RKO (cell line): ENCODE measurements at regions not wholly inside any gene's neighbourhood (a gene's known extent, or its start where the extent isn't known, plus 50 kb on each side); places are given as distances from the start of the nearest gene placed in this dataset.
A peak's percentile ranks its signal among the peaks of the same experiment; 100 is the strongest.
"Not testable (repeated sequence)": the region's sequence is repeated elsewhere in the genome, so short reads cannot be mapped to it uniquely, and the experiment has no call there.

Experiments
- DNase-seq: peaks from one replicate; pipeline ENCODE4 v3.0.0-alpha.2; 2016; ENCODE audit warnings: low spot score

DNA sequence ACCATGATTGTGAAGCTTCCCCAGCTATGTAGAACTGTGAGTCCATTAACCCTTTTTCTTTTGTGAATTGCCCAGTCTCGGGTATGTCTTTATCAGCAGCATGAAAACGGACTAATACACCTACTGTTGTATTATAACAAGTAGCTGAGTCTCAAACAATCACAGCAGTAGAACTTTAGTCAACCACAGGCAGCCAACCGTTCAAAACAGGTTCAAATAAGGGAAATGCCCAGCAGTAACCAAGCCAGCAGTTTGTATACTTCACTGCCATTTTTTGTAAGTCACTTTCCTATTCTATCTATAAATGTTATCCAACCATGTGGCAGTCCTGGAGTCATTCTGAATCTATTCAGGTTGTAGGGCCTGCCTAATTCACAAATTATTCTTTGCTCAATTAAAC lies 1560.6 kb upstream of the SLC39A10 start:
- DNase-seq: no peak

- no peak for DNase-seq
These were observed 1561.7 kb upstream of the SLC39A10 start for GRCh38 chr2:194095359-194095758.

DNA sequence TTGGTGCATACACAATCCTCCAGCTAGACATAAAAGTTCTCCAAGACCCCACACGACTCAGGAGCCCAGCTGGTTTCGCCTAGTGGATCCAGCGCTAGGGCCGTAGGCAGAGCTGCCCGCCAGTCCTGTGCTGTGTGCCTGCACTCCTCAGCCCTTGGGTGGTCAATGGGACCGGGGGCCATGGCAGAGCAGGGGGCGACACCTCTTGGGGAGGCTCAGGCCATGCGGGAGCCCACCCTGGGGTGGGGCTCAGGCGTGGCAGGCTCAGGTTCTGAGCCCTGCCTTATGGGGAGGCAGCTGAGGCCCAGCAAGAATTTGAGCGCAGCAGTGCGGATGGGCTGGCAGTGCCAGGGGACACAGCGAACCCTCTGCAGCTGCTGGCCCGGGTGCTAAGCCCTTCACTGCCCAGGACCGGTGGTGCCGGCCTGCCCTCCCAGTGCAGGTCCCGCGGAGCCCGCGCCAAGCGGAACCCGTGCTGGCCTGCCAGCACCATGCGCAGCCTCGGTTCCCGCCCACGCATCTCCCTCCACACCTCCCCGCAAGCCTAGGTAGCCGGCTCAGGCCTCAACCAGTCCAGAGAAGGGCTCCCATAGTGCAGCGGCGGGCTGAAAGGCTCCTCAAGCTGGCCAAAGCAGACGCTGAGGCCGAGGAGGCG lies 1566.6 kb upstream of the SLC39A10 start:
- DNase-seq: no peak

GRCh38 chr2:194087089-194087958 lies 1569.7 kb upstream of the SLC39A10 start:
- no peak for DNase-seq

DNA sequence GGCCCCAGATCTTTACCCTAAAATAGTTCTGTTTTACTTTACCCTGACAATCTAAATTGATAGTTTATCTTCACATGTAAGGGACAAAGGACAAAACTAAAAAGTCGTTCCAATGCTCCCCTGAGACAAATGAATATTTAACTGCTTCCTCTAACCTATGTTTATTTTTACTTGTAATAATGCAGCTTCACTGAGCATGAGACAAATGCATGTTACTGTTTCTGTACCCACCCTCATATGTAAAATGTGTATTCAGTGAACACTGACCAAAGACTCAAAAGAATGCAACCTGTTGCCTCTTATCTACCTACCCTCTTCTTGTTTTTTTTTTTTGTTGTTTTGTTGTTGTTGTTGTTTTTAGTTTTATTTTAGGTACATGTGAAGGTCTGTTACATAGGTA lies 1570.9 kb upstream of the SLC39A10 start:
- no peak for DNase-seq

GRCh38 chr2:194079989-194080388 lies 1577.0 kb upstream of the SLC39A10 start:
- DNase-seq: no peak

DNA sequence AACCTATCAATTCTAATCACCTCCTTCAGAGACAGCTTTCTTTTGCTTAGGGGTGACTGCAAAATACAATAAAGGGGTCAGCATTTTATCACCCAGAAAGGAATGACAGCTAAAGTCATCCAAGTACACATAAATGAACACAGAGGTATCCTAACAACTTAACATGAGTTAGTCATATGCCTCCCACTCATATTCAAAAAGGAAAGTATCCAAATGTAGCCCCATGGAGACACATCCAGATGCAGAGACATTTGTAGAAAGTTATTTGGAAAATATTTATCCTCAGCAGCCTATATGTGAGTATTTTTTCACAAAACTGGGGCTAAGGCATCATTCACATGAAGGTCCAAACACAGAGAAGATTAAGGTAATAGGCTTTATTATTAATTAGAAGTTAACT lies 1579.7 kb upstream of the SLC39A10 start:
- DNase-seq: no peak

GRCh38 chr2:194062401-194062800 lies 1594.6 kb upstream of the SLC39A10 start:
- DNase-seq: no peak

DNA sequence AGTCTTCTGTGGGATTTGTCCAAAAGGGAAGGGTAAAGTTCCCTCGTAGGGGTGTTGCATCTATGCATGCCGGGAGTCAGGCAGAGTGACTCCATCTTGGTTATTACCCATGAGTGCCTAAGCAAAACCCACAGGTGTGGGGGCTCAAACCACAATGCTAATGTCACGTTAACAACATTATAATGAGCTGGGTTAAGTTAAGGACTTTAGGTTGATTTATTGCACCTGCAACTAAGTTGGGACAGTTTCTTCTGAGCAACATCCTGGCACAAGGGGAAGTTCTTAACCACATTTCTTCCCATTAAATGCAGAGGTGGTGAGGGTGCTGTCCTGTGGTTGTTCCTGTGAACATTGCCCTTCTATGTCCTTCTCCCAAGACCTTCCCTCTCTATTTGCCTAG lies 1596.8 kb upstream of the SLC39A10 start:
- DNase-seq: no peak

DNA sequence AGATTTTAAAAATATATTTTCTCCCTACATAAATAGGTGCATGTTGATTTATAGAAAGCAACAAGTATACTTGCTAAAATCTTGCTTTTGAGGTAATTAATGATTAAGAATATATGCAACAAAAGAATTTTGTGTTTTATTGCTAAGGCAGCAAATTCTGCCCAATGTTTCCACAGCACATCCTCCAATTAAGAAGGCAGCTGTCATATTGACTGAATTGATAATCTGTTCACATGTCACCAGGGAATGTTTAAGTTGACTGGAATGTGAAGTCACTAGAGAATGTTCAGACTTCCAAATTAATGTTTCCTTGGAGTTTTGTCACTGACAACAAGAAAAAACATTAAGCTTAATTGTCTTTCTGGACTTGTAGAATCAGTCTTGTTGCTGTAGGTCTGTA lies 1602.7 kb upstream of the SLC39A10 start:
- no peak for DNase-seq

DNA sequence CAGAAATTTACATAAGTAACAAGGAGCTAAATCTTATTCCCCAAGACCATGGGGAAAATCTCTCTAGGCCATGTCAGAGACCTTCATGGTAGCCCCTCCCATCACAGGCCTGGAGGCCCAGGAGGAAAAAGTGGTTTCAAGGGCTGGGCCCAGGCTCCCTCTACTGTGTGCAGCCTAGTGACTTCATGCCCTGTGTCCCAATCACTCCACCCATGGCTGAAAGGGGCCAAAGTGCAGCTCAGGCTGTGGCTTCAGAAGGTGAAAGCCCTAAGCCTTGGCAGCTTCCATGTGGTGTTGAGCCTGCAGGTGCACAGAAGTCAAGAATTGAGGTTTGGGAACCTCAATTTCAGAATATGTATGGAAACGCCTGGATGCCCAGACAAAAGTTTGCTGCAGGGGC lies 1612.7 kb upstream of the SLC39A10 start:
- DNase-seq: no peak

DNA sequence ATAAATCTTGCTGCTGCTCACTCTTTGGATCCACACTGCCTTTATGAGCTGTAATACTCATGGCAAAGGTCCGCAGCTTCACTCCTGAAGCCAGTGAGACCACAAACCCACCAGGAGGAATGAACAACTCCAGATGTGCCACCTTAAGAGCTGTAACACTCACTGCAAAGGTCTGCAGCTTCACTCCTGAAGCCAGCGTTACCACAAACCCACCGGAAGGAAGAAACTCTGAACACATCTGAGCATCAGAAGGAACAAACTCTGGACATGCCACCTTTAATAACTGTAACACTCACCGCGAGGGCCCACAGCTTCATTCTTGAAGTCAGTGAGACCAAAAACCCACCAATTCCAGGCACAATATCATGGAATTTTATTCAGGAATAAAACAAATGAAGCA lies 1635.9 kb upstream of the SLC39A10 start:
- not testable (repeated sequence) for DNase-seq

- DNase-seq: no peak
These were observed 1636.9 kb upstream of the SLC39A10 start for GRCh38 chr2:194020155-194020554.

DNA sequence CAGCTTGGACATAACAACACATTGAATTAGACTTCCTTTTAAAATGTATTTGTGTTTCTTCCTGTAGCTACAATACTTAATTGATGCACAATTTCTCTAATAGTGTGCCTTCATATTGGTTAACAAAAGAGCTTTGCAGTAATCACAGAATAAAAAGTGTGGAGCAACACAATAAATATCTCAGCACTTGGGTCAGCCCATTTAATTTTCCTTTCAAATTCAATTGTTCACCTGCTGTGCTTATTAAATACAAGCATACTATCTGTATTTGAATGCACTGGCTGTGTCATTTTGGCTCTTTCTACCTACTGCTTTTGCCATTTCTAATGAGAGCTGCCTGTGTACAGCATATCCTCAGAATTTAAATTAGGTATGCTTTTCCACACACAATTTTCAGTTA lies 1641.3 kb upstream of the SLC39A10 start:
- no peak for DNase-seq

GRCh38 chr2:194014639-194015038 lies 1642.4 kb upstream of the SLC39A10 start:
- no peak for DNase-seq

- DNase-seq: peak; percentile 11
These were observed 1652.3 kb upstream of the SLC39A10 start for GRCh38 chr2:194004590-194005206.

- peak; percentile 49 for DNase-seq
These were observed 1653.1 kb upstream of the SLC39A10 start for GRCh38 chr2:194003911-194004310.

DNA sequence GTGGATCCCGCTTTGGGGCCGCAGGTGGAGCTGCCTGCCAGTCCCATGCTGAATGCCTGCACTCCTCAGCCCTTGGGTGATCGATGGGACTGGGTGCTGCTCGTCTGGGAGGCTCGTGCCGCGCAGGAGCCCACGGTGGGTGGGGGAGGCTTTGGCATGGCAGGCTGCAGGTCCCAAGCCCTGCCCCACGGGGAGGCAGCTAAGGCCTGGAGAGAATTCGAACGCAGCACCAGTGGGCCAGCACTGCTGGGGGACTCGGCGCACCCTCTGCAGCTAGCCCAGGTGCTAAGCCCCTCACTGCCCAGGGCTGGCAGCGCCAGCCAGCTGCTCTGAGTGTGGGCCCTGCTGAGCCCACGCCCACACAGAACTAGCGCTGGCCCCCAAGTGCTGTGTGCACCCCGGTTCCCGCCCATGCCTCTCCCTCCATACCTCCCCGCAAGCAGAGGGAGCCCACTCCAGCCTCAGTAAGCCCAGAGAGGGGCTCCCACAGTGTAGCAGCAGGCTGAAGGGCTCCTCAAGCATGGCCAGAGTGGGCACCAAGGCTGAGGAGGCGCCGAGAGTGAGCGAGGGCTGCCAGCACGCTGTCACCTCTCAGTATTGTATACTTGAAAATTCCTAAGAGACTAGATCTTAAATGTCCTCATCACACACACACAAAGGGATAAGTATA lies 1654.2 kb upstream of the SLC39A10 start:
- no peak for DNase-seq

- no peak for DNase-seq
These were observed 1666.2 kb upstream of the SLC39A10 start for GRCh38 chr2:193990868-193991267.

DNA sequence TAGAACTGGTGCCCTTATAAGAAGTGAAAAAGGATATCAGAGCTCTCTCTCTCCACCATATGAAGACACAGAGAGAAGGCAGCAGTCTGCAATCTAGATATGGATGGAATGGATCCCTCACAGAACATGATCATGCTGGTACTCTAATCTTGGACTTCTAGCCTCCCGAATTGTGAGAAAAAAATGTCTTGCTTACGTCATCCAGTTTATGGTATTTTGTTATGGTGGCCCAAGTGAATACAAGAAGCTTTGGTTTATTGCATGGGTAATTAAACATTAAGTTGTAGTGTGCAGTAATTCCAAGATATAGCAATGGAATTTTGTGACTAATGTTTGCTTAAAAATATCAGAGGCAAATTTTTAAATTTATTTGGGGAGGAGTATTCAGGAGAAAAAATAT lies 1667.4 kb upstream of the SLC39A10 start:
- DNase-seq: no peak

GRCh38 chr2:193988784-193989183 lies 1668.2 kb upstream of the SLC39A10 start:
- no peak for DNase-seq

DNA sequence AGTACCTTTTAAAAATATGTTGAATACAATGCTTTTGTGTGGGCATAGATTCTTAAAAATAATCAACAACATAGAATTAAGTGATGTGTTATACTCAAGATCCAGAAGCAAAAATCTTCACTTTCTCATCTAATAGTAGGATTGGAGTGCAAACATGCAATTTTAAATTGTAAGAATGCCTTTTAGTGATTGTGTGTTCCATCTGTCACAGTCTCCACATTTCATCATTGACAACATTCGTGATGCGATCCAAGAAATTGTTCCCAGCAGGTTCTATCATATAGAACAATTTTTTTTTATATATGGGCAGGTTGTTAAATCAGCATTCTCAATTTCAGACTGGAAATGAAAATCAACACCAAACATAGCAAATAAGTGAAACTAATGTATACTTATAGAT lies 1671.8 kb upstream of the SLC39A10 start:
- no peak for DNase-seq

GRCh38 chr2:193980599-193980998 lies 1676.4 kb upstream of the SLC39A10 start:
- DNase-seq: no peak
